ENCODE measurements at regions not wholly inside any gene's neighbourhood (a gene's known extent, or its start where the extent isn't known, plus 50 kb on each side); places are given as distances from the start of the nearest gene placed in this dataset.
"Not testable (repeated sequence)": the region's sequence is repeated elsewhere in the genome, so short reads cannot be mapped to it uniquely, and the experiment has no call there.

- FAIRE-seq (no peak), DNase-seq (ENCODE audit: low read depth) (no peak)
- Histone ChIP-seq H3K27me3 (ENCODE audit: control insufficient read depth, insufficient read depth, low read length) (no peaks in the 10 kb centered on the region), H3K36me3 (ENCODE audit: control insufficient read depth, insufficient read depth, low read length) (no peaks in the 10 kb centered on the region), H3K4me3 (ENCODE audit: low read depth, low read length) (no peak overlapping the region)
- no peak for TF ChIP-seq CTCF (IDR thresholded peaks at IDR 0.05; ENCODE audit: insufficient read depth, low read length, severe bottlenecking)
Measured at GRCh38 chr6:140264431-140264830, 890.0 kb upstream of the CITED2 start.

GRCh38 chr6:140258302-140258701 lies 883.9 kb upstream of the CITED2 start:
- H3K4me3 ChIP-seq (ENCODE audit: low read depth, low read length); H3K36me3 ChIP-seq (ENCODE audit: control insufficient read depth, insufficient read depth, low read length); H3K27me3 ChIP-seq (ENCODE audit: control insufficient read depth, insufficient read depth, low read length); FAIRE-seq: not testable (repeated sequence)
- DNase-seq (ENCODE audit: low read depth) = peak; percentile 41

GRCh38 chr6:140256248-140256647 lies 881.8 kb upstream of the CITED2 start:
- H3K27me3 ChIP-seq (ENCODE audit: control insufficient read depth, insufficient read depth, low read length) = no peaks in the 10 kb centered on the region
- no peak overlapping the region for H3K4me3 ChIP-seq (ENCODE audit: low read depth, low read length)
- DNase-seq (ENCODE audit: low read depth) (peak; percentile 21), FAIRE-seq (no peak)
- H3K36me3 ChIP-seq (ENCODE audit: control insufficient read depth, insufficient read depth, low read length) = no peaks in the 10 kb centered on the region
- no peak for TF ChIP-seq CTCF (IDR thresholded peaks at IDR 0.05; ENCODE audit: insufficient read depth, low read length, severe bottlenecking)

GRCh38 chr6:140253096-140253495 lies 878.6 kb upstream of the CITED2 start:
- peak; percentile 42 for DNase-seq (ENCODE audit: low read depth)
- Histone ChIP-seq H3K36me3 (ENCODE audit: control insufficient read depth, insufficient read depth, low read length) (no peaks in the 10 kb centered on the region), H3K27me3 (ENCODE audit: control insufficient read depth, insufficient read depth, low read length) (no peaks in the 10 kb centered on the region), H3K4me3 (ENCODE audit: low read depth, low read length) (no peak overlapping the region)
- TF ChIP-seq CTCF (IDR thresholded peaks at IDR 0.05; ENCODE audit: insufficient read depth, low read length, severe bottlenecking) = no peak
- FAIRE-seq = no peak

GRCh38 chr6:140252099-140252498 lies 877.7 kb upstream of the CITED2 start:
- Histone ChIP-seq H3K27me3 (ENCODE audit: control insufficient read depth, insufficient read depth, low read length) (no peaks in the 10 kb centered on the region), H3K36me3 (ENCODE audit: control insufficient read depth, insufficient read depth, low read length) (no peaks in the 10 kb centered on the region), H3K4me3 (ENCODE audit: low read depth, low read length) (no peak overlapping the region)
- TF ChIP-seq CTCF (IDR thresholded peaks at IDR 0.05; ENCODE audit: insufficient read depth, low read length, severe bottlenecking) = no peak
- no peak for FAIRE-seq
- peak; percentile 23 for DNase-seq (ENCODE audit: low read depth)

GRCh38 chr6:140245296-140246040 lies 871.0 kb upstream of the CITED2 start:
- DNase-seq (ENCODE audit: low read depth) (no peak), FAIRE-seq (no peak)
- Histone ChIP-seq H3K36me3 (ENCODE audit: control insufficient read depth, insufficient read depth, low read length) (no peaks in the 10 kb centered on the region), H3K27me3 (ENCODE audit: control insufficient read depth, insufficient read depth, low read length) (no peaks in the 10 kb centered on the region), H3K4me3 (ENCODE audit: low read depth, low read length) (no peak overlapping the region)
- TF ChIP-seq CTCF (IDR thresholded peaks at IDR 0.05; ENCODE audit: insufficient read depth, low read length, severe bottlenecking) = no peak

Data from bronchial epithelial cell (primary cell).